Hindlimb muscle (tissue), 1 donor: ENCODE measurements at regions not wholly inside any gene's neighbourhood (a gene's known extent, or its start where the extent isn't known, plus 50 kb on each side); places are given as distances from the start of the nearest gene placed in this dataset.
"Not testable (repeated sequence)": the region's sequence is repeated elsewhere in the genome, so short reads cannot be mapped to it uniquely, and the experiment has no call there.

Source experiments
- DNase-seq: peaks from one replicate; pipeline ENCODE4 v3.0.0-alpha.2; 2013

DNA sequence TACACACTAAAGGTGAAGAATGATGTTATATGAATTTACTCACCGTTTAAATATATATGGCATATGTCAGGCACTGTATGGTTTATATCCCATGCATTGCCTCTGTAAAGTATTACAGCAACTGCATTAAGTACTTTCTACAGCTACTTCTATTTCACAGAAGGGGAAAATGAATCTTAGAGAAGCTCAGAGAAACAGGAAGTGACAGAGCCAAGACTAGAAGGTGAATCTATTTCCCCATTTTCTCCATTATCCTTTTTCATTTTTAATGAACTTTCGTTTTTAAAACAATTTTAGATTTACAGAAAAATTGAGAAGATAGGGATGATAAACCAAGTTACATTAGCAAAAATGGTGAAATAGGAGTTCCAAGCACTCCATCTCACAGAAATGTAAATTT lies 863.3 kb downstream of the UQCRFS1 start:
- DNase-seq: no peak

- no peak for DNase-seq
These were observed 867.1 kb downstream of the UQCRFS1 start for GRCh38 chr19:28345811-28346210.

GRCh38 chr19:28341810-28342350 lies 871.1 kb downstream of the UQCRFS1 start:
- DNase-seq: no peak

DNA sequence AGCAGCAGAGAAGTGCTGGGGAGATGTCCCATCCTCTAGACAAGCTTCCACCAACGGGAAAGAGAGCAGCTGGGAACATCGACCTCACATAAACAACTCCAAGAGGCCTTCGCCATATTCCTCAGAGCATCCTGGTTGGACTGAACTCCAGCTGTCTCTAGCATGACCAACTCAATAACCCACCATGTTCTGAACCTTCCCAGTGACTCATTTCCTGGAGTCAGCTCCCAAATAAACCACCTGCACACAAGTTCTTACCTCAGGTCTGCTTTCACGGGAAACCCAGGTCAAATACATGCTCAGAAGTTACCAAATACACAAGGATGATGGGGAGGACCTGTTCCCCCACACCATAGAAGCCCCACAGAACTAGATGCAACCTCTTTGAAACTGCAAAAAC lies 878.5 kb downstream of the UQCRFS1 start:
- DNase-seq: no peak

DNA sequence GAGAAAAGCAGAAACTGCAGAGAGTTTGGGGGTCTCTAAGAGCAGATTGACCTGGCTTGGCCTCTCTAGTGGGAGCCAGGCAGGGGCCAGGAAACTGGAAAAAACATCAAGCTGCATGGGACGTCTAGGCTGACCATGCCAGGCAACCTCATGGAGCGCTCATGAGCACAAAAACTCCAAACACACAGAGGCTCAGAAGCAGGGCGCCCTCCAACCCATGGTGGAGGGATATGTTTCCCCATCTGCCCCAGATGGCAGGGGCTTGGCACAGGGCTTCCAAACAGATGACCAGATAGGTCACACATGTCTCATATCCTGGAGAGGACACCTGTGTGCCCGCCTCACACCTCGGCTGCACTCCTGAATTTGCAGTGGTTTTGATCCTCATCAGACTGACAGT lies 879.0 kb downstream of the UQCRFS1 start:
- no peak for DNase-seq

GRCh38 chr19:28332886-28333285 lies 880.1 kb downstream of the UQCRFS1 start:
- no peak for DNase-seq

- no peak for DNase-seq
These were observed 880.6 kb downstream of the UQCRFS1 start for GRCh38 chr19:28332351-28332750.

GRCh38 chr19:28331596-28331995 lies 881.4 kb downstream of the UQCRFS1 start:
- DNase-seq: no peak

- DNase-seq: no peak
These were observed 882.1 kb downstream of the UQCRFS1 start for GRCh38 chr19:28330831-28331230.

- DNase-seq: no peak
These were observed 883.5 kb downstream of the UQCRFS1 start for GRCh38 chr19:28329429-28329828.

DNA sequence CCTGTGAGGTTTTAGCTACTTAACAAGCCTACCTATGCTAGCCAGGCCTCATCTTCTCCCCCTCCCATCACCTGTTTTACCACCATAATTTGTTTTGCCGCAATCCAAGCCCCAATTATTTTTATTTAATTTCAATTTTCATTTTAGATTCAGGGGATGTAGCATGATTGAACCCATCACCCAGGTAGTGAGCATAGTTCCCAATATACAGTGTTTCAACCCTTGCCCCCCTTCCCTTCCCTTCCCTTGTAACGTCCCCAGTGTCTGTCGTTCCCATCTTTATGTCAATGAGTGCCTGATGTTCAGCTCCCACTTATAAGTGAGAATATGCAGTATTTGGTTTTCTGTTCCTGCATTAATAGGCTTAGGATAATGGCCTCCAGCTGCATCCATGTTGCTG lies 885.0 kb downstream of the UQCRFS1 start:
- DNase-seq: no peak

GRCh38 chr19:28326746-28327145 lies 886.2 kb downstream of the UQCRFS1 start:
- no peak for DNase-seq

GRCh38 chr19:28324275-28325060 lies 888.5 kb downstream of the UQCRFS1 start:
- DNase-seq: no peak

GRCh38 chr19:28322945-28323344 lies 890.0 kb downstream of the UQCRFS1 start:
- no peak for DNase-seq

DNA sequence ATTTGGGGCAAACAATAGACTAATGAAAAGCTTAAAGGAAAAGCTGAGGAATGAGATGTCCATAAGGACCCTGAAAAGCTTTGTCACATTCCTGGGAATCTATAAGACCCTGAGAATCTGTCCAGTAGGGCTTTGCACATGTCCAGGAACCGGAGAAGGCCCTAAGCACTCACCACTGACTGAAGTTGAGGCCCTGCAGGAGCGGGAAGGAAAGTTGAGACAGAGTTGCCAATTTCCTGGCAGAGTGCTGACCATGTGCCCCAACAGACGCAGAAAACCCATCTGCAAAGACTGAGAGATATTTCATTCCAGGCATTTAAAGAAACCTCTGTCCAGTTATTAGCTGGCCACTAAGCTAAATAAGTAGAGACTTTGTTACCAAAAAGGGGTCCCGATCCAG lies 890.5 kb downstream of the UQCRFS1 start:
- no peak for DNase-seq

- no peak for DNase-seq
These were observed 893.0 kb downstream of the UQCRFS1 start for GRCh38 chr19:28319918-28320317.

GRCh38 chr19:28319227-28319626 lies 893.7 kb downstream of the UQCRFS1 start:
- DNase-seq: no peak

GRCh38 chr19:28318469-28319179 lies 894.3 kb downstream of the UQCRFS1 start:
- DNase-seq: no peak

GRCh38 chr19:28316464-28316863 lies 896.5 kb downstream of the UQCRFS1 start:
- no peak for DNase-seq

DNA sequence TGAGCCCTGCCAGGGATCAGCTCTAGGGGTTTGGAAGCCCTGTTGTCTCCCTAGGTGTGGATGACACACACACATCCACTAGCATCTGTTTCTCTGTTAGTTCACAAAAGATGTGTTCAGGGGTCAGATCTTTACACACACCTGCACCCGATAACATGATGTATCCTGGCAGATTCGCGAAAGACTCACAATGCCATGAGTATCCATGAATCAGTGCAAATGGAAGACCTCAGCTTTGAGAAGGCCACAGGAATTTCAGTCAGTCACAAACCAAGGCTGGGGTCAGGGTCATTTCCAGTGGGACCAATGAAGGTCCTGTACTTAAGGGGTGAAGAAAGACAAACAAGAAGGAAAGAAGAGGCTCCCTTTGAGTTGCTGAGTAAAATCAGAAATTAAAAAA lies 898.2 kb downstream of the UQCRFS1 start:
- no peak for DNase-seq

- DNase-seq: no peak
These were observed 898.7 kb downstream of the UQCRFS1 start for GRCh38 chr19:28314287-28314686.

DNA sequence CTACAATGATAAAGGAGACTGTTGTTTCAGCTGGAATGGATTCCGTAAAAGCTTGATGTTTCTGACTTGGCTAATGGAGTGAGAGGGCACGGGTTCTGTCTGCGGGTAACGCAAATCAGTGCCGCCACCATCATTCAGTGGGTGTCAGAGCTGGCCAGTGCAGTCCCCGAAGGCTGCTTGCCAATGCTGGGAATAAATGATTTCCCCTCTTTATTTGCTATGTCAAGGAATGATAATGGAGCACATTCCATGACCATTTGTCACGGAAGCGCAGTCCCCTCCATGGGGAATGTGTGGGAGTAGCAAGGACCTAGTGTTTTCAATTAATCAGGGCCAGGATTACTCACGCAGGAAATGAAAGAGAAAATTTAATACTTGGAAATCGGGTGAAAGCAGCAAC lies 899.3 kb downstream of the UQCRFS1 start:
- no peak for DNase-seq

DNA sequence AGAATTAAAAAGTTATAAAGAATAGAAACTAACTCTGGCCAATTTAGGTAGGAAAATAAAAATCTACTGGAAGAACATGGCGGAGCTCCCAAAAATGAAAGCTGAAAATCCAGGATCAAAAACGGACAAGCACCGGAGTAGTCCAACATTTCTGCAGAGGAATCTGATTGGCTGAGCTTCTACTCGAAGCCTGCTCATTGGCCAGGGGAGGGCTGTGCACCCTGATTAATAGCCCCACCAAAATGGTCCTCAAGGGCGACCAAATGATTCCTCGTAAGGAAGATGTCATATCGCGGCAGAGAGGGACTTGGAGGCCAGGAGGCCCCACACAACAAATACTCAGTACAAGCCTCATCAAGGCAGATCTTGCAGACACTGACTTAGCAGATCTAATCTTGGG lies 900.7 kb downstream of the UQCRFS1 start:
- DNase-seq: no peak

DNA sequence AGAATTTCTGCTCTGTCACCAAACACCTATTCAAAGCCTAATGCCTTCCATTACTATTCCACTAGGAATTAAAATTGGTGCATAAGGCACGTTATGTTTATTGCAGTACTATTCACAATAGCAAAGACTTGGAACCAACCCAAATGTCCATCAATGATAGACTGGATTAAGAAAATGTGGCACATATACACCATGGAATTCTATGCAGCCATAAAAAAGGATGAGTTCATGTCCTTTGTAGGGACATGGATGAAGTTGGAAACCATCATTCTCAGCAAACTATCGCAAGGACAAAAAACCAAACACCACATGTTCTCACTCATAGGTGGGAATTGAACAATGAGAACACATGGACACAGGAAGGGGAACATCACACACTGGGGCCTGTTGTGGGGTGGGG lies 902.1 kb downstream of the UQCRFS1 start:
- DNase-seq: not testable (repeated sequence)
